Brain microvascular endothelial cell (primary cell): ENCODE measurements at regions not wholly inside any gene's neighbourhood (a gene's known extent, or its start where the extent isn't known, plus 50 kb on each side); places are given as distances from the start of the nearest gene placed in this dataset.

ENCODE experiments used
- DNase-seq: peaks from one replicate; pipeline ENCODE4 v3.0.0-alpha.2; 2020
- H3K27ac ChIP-seq: fragments of 250-450 bp; sonication (Bioruptor Pico); 2 replicates; pipeline ENCODE4 v1.5.1; 2020; ENCODE audit warnings: mild to moderate bottlenecking, moderate library complexity
- H3K27me3 ChIP-seq: fragments of 250-450 bp; sonication (Bioruptor Pico); replicated peaks from 2 replicates; pipeline ENCODE4 v1.5.1; 2020; ENCODE audit warnings: mild to moderate bottlenecking
- H3K36me3 ChIP-seq: fragments of 250-450 bp; sonication (Bioruptor Pico); replicated peaks from 2 replicates; pipeline ENCODE4 v1.5.1; 2020; ENCODE audit warnings: mild to moderate bottlenecking
- H3K4me3 ChIP-seq: 2 replicates; pipeline ENCODE4 v1.5.1; 2011; ENCODE audit warnings: low read depth, mild to moderate bottlenecking, control low read depth, low read length, moderate library complexity
- in situ Hi-C: cut with HindIII; loops from 2 replicates; pipeline ENCODE4 v1.10.0; 2017; ENCODE audit warnings: low sequenced_read_pairs, low pct_ligation_motif_present
- TF ChIP-seq, protein P1 (sequence below): IDR thresholded peaks from 2 replicates; pipeline ENCODE4 v1.5.1; 2011; ENCODE audit warnings: low read depth, mild to moderate bottlenecking, moderate library complexity, low read length, control low read depth, inconsistent platforms; ENCODE audit errors: missing control alignments

DNA sequence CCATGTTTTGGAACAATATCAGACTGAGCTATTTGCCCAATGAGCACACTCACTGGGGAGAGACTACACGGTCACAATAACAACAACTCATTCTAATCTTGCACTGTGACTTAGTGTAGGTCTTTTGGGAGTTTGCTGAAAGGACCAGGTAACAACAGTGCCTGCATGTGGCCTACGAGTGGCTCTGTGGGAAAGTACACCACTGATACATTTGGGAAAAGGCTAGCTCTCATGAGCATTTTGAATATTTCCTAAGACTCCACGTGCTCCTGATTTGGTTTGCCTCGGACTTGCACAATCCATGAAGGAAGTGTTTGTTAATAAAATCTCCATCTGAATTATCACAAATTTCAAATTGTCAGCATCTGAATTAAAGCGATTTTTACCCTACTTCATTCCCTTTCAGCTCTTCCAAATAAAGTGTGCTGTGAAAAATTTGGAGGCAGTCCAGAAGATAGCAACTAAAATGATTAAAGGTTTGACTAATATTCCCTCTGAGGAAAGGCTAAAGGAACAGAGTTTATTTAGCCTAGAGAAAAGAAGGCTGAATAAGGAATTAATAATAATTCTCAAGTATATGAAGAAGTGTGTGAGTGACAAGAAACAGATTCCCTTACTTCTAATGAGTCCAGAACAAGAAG lies 406.4 kb downstream of the PPARGC1A start:
- Histone ChIP-seq H3K4me3 (no peak overlapping the region), H3K36me3 (no peaks in the 10 kb centered on the region), H3K27me3 (no peaks in the 10 kb centered on the region), H3K27ac (no peak overlapping the region)
- no peak for DNase-seq
- in situ Hi-C loops: no loop called here
- TF ChIP-seq, protein P1, sequence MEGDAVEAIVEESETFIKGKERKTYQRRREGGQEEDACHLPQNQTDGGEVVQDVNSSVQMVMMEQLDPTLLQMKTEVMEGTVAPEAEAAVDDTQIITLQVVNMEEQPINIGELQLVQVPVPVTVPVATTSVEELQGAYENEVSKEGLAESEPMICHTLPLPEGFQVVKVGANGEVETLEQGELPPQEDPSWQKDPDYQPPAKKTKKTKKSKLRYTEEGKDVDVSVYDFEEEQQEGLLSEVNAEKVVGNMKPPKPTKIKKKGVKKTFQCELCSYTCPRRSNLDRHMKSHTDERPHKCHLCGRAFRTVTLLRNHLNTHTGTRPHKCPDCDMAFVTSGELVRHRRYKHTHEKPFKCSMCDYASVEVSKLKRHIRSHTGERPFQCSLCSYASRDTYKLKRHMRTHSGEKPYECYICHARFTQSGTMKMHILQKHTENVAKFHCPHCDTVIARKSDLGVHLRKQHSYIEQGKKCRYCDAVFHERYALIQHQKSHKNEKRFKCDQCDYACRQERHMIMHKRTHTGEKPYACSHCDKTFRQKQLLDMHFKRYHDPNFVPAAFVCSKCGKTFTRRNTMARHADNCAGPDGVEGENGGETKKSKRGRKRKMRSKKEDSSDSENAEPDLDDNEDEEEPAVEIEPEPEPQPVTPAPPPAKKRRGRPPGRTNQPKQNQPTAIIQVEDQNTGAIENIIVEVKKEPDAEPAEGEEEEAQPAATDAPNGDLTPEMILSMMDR: no peak

DNA sequence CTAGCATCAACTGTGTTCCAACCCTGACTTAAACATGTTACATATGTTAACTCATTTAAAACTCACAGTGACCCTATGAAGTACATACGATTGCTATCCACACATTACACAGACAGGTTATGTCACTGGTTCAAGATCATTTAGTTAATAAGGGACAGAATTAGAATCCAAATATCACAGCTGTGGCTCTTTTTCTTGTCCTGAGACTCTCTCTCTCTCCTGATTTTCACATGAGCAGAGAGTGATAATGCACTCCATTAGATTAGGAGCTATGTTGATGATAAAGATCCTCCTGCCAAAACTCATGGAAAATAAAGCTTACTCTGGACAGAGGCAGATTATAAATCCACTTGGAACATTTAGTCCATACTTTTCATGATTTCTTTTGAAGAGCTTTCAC lies 408.3 kb downstream of the PPARGC1A start:
- in situ Hi-C loops: no loop called here
- TF ChIP-seq, protein P1: no peak
- Histone ChIP-seq H3K36me3 (no peaks in the 10 kb centered on the region), H3K27ac (no peak overlapping the region), H3K4me3 (no peak overlapping the region), H3K27me3 (no peaks in the 10 kb centered on the region)
- DNase-seq: no peak

DNA sequence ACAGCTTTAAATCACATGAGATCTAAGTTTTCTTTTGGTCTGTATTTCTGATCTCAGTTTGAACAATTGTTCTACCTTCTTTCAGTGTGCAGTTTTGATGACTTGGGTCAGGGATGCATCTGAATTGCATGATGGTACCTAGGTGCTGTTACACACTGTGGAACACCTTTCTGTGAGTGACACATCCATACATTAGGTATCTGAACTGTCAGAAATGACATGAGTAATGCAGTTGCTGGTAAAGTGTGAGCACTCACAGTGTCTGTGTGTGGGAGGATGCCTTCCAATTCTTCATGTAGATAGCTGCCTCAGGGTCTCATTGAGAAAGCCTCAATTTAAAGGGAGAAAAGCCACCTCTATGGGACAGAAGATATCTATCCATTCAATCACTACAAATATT lies 411.9 kb downstream of the PPARGC1A start:
- DNase-seq: no peak
- TF ChIP-seq, protein P1: no peak
- no peaks in the 10 kb centered on the region for H3K36me3 ChIP-seq
- no peaks in the 10 kb centered on the region for H3K27me3 ChIP-seq
- H3K4me3 ChIP-seq: no peak overlapping the region
- in situ Hi-C loops: no loop called here
- no peak overlapping the region for H3K27ac ChIP-seq

DNA sequence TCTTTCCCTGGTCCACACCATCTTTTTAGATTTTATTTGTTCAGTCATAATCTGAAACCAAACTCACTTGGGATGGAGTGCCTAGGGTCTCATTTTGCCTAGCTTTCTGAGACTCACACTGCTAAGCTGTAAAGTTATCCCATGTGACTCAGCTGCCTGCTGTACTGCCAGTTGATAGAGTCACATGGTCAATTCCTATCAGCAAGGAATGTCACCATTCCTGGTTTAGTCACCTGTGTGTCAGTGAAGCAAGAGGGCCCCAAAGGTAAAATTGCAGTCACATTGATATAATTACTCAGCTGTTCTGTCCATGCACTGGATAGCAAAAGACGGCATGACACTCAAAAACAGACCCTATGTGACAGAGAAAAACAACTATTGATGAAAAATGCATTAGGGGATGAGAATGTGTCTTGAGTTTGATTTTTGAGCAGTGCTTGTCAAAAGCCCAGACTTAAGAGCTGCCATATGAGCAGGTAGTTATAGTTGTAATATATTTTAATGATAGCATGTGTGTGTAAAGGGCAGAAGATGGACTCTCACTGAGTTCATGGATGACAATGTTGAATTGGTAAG lies 413.2 kb downstream of the PPARGC1A start:
- Histone ChIP-seq H3K27me3 (no peaks in the 10 kb centered on the region), H3K4me3 (no peak overlapping the region), H3K27ac (no peak overlapping the region), H3K36me3 (no peaks in the 10 kb centered on the region)
- no peak for DNase-seq
- in situ Hi-C loops: no loop called here
- TF ChIP-seq, protein P1: no peak

DNA sequence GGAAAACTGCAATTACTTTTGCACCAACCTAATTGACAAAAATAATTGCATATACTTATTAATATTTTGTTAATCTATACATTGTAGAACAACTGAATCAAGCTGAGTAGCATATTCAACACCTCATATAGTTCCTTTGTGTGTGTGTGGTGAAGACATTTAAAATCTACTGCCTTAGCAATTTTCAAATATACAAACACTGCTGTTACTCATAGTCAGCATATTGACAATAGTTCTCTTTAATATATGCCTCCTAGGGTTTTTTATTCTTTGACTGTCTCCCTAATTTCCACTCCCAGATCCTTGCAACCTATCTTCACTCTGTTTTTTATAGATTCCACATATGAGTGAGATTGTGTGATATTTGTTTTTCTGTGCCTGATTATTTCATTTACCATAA lies 426.8 kb downstream of the PPARGC1A start:
- H3K27ac ChIP-seq: no peak overlapping the region
- H3K27me3 ChIP-seq: no peaks in the 10 kb centered on the region
- TF ChIP-seq, protein P1: no peak
- no peaks in the 10 kb centered on the region for H3K36me3 ChIP-seq
- in situ Hi-C loops: no loop called here
- H3K4me3 ChIP-seq: no peak overlapping the region
- DNase-seq: no peak

DNA sequence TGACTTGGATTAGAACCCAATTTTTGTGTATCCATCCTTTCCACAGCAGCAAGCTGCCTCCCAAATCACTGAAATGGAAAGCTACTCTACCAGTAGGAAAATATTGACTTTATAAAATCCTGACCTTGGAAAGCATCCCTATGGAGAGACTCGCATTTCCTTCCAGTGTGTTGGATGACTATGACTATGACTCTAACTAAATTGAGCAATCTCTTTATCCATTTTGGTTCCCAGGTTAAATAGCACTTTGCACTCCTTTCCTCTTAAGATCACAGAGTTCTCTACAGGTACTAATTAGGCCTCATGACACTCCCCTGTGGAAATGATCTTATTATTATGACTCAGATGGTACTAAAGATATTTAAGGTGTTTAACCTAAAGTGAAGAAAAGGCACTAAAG lies 431.8 kb downstream of the PPARGC1A start:
- in situ Hi-C loops: no loop called here
- Histone ChIP-seq H3K36me3 (no peaks in the 10 kb centered on the region), H3K27ac (no peak overlapping the region), H3K27me3 (no peaks in the 10 kb centered on the region), H3K4me3 (no peak overlapping the region)
- TF ChIP-seq, protein P1: no peak
- DNase-seq: no peak
